DND-41 (cell line): ENCODE measurements at regions not wholly inside any gene's neighbourhood (a gene's known extent, or its start where the extent isn't known, plus 50 kb on each side); places are given as distances from the start of the nearest gene placed in this dataset.

Experiments
- CTCF ChIP-seq: IDR thresholded peaks from 2 replicates; pipeline ENCODE4 v1.5.1; 2012; ENCODE audit warnings: borderline replicate concordance, low read length, moderate library complexity, mild to moderate bottlenecking; ENCODE audit not compliant: poor library complexity, severe bottlenecking; ENCODE audit errors: extremely low read depth
- EZH2 ChIP-seq: IDR thresholded peaks from 3 replicates; pipeline ENCODE4 v1.6.1; 2012; ENCODE audit warnings: borderline replicate concordance, low read depth, mild to moderate bottlenecking, moderate library complexity, low read length, inconsistent platforms; ENCODE audit not compliant: severe bottlenecking

- no peak for TF ChIP-seq EZH2
- TF ChIP-seq CTCF, result no peak
Measured at GRCh38 chr11:115784796-115785521, 280.7 kb upstream of the CADM1 start.
